CD4-positive, alpha-beta T cell treated with Interleukin-15 for 1 hour (primary cell): ENCODE measurements at regions not wholly inside any gene's neighbourhood (a gene's known extent, or its start where the extent isn't known, plus 50 kb on each side); places are given as distances from the start of the nearest gene placed in this dataset.

Experiments used
- DNase-seq: peaks from one replicate; pipeline ENCODE4 v3.0.0-alpha.2; 2020

GRCh38 chr6:149150801-149151398, 166.6 kb upstream of the TAB2 start:
- DNase-seq: no peak

DNA sequence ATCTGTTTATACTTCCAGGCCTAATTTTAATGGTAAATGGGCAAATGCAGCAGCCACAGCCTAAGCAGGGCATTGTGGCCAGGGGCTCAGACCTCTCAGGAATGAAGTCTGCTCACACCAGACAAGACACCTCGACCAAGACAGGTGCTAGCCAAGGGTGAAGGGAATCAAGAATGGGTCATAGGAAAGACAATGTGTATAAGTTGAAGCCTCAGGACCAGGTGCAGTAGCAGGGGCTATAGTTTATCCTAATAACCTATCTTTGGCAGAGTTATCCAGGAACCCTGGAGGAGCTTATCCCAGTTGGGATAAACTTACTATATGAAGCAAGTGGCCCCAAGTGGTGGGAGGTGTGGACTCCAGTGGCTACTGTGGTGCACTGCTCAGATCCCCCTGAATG, 165.0 kb upstream of the TAB2 start:
- no peak for DNase-seq

GRCh38 chr6:149153100-149153499, 164.4 kb upstream of the TAB2 start:
- DNase-seq: no peak

DNA sequence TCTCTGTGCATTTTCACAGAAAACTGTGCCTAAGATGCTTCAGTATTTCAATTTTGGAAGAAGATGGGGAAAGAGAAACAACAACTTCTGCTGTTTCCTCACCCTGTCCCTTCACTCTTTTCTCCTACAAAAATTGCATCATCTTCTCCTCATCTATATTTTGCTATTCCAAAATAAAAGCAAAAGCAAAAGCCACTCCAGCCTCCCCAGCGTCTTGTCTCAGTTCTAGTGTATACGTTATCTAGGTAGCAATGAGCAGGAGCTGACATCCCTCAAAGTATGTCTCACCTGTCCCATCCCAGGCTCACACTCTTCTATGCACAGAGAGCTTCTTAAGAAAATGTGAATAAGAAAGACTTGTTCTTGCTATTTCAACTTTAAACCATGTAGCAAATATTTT, 163.8 kb upstream of the TAB2 start:
- no peak for DNase-seq

DNA sequence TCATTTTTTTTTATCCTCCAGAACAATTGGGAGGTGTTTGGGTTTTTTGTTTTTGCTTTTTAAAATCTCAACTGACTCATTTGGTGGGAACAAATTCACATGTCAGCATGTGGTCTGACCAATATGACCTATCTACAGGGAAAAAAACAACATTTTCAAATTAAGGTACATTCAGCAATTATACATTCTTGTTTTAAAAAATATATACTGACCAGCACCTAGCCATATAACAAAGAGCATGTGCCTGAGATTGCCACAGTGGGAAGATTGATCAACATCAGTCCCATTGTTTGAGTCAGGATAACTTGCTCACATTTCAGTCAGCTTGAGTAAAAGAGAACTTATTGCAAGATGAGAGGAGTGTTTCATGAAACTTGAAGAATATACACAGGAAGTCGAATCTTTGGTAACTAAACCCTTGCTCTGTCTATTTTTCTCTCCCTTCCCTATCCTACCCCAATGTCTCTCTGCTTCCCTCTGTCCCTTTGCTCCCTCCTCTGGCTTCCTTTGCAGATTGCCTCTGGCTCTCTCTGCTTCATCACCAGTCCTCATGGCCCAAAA, 163.2 kb upstream of the TAB2 start:
- DNase-seq: no peak

DNA sequence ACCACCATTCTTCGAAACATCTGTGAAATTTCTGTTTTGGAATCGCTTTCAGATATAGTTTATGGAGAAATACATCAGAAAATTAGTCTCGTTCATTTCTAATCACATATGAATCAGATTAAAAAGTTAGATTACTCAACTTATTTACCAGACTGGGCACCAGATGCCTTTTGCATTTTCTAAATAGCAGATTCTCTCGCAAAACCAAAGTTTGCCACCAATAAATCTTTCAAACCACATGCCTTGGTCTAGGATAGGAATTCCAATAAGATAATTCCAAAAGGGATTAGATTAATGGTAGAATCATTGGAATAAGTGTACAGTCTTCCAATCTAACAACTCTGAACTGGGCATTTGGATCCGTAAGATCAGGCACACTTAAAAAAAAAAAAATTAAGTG, 160.4 kb upstream of the TAB2 start:
- DNase-seq: no peak

DNA sequence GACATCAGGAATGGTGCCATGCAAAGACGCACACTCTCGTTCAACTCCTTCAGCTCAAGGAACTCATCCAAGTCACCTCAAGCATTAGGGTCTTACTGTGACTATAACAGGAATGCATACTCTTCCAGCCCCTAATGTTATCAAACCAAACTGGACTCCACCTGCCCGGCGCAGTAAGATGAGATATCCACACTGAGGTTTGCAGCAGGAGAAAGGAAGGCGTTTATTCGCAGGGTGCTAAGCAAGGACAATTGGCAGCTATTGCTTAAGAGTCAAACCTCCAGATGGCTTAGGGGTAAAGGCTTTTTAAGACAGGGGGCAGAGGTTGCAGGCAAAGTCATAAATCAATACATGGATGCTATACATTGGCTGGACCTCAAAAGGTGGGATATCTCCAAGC, 159.4 kb upstream of the TAB2 start:
- DNase-seq: no peak

GRCh38 chr6:149160943-149161342, 156.6 kb upstream of the TAB2 start:
- no peak for DNase-seq

DNA sequence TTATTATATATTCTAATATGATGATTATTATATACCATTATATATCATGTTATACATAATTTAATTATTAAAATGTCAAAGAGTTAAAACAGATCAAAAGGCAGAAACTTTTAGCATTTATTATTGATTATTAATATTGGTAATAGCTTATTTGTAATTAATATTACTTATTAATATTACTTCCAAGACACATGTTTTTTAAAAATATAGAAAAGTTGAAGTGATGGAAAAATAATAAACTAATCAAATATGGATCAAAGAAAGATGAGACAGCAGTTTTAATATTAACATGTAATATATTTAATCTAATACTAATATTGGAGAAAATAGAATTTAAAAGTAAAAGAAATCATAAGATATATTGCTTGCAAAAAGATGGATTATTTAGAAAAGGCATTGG, 154.6 kb upstream of the TAB2 start:
- no peak for DNase-seq

DNA sequence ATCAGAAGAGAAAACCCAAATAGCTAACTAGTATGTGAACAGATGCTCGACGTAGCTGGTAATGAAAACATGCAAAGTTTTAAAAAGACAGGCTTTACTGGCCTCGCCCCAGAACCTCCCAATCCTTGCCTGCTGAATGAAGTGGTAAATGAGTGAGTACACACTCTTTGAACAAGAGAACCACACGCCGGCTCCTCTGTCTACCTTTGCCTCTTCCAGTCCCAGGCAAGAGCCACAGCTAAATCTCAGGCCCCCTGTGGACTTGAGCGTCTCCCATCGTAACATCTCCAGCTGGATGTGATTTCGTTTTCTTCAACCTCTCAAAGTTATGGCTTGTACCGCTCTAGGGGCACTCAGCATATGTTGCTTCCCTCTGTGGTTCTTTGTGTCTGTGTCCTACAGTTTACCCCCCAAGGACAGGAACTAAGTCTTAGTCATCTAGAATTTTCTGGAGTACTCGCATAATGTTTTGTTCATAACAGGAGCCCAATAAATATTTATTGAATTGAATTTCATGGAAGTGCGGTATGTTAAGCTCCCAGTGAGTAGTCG, 153.2 kb upstream of the TAB2 start:
- no peak for DNase-seq

- DNase-seq: no peak
These were observed 151.2 kb upstream of the TAB2 start for GRCh38 chr6:149166336-149166735.

DNA sequence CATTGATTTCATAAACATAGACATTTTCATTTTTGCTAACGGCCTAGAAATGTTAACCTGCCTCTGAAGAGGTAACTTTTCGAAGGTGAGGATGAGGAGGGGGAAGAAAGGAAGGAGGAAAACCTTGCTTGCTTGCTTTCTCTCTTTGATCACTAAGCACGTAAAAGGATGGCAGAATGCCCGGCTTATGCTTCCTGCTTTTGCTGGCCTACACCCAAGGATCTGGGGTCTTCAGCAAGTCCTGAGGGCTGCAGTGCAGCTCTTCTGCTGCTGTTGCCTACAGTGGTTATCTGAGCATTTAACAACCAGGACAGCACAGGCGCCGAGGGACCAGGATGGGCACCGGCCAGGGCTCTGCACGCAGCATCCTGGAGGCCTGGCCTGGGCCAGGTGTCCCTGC, 150.8 kb upstream of the TAB2 start:
- no peak for DNase-seq

- DNase-seq: no peak
These were observed 148.5 kb upstream of the TAB2 start for GRCh38 chr6:149168968-149169367.

DNA sequence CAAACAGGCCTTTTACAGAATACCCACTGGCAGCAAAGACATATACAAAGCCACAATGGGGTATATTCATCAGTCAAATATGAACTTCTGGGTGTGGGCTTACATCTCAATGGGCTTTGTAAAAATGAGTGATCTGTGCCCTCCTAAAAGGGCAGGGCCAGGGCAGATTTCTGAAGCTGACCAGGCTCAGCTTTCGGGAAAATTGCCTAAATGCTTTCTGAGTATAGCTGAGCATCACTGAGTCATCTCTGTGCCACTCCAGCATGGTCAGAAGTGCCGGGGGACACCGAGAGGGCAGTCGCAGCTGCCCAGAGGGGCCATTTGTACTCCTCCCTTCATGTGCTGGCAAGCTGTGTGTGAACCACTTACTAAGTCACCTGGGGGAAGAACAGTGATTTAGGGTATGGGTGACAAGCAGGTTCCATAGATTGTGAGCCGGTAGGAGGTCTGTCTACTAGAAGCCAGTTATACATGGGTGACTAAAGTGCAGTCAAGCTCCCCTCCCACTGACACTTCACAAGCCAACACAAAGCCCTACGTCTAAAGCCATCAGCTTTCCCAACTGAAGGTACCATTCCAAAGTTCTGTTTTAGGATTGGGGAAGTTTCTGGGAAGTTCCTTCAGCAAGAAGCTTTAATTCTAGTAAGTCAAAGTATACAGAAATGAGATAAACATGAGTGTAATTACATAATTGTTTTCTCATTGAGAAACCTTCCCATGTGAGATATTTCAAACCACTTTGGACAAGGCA, 147.6 kb upstream of the TAB2 start:
- DNase-seq: no peak

DNA sequence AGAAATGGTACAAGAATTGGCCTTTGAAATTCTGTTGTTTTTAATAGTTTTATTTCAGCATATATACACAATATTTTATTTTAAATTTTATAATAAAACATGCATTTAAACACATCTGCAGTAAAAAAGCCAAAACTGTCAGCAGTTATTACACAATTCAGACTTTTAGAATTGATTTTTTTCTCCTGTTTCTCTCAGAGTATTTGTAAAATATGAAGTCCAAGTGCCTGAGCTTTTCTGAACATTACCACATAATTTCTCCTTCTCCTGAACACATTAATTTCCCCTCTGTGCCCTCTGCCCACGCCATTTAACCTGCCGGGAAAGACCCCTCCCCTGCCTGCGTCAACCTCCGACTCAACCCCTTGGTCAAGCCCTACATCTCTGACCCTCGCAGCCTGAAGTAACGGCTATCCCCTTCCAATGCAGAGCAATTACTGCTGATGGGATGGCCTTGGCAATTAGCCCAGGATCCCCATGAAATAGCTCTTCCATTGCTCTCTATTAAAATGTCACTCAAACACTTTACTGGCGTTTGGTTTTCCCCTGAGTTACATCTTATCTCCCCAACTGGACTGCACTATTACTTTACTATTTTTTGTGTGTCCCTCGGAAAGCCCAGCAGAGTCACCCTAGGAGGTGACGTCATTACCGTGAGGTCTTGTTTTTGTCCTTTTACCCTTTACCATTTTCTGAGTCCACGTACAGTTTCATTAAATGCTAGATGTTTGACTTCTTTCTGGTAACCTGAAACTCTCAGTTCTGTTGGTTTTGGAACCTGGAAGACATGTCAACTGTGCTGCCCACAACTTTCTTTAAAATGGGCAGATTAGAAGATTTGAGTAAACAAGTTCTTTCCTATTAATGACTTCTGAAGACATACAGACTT, 146.7 kb upstream of the TAB2 start:
- no peak for DNase-seq

- DNase-seq: no peak
These were observed 144.3 kb upstream of the TAB2 start for GRCh38 chr6:149173222-149173621.

DNA sequence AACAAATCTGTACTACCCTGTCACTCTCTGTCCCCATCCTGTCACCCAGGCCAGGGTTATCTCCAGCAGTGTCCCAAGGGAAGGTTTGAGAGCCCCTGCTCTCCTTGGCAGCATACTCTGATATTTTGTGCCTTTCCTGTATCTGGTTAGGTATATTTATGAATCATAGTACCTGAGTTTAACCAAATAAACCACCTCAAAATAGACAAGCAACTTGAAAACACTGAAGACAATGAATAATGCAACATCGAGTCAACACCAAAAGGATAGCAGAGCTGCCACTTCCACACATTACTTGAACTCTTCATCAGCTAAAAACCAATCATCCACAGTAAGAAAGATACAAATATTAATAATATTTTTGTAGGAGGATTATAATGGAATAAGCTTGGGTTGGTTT, 142.6 kb upstream of the TAB2 start:
- no peak for DNase-seq

- DNase-seq: no peak
These were observed 140.4 kb upstream of the TAB2 start for GRCh38 chr6:149176971-149177667.

- no peak for DNase-seq
These were observed 138.1 kb upstream of the TAB2 start for GRCh38 chr6:149179431-149179830.

DNA sequence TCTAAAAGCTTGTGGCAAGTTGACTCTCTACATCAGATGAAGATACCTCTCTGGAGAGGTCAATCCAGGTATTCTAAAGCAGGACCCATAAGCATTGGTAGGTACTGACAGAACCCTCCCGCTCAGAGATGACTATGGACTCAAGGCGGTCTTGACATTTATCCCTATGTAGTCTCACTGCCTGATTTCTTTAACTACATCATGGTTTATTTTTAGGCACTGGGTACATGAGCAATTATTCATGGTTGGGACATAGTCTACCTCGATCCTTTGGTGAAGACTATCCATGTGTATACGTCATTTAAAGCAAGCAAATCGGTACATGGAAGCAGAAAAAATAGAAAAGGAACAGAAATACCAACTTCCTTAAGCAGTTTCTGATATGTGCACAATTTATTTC, 136.2 kb upstream of the TAB2 start:
- DNase-seq: no peak

GRCh38 chr6:149182262-149182661, 135.2 kb upstream of the TAB2 start:
- peak; percentile 19 for DNase-seq

- no peak for DNase-seq
These were observed 133.0 kb upstream of the TAB2 start for GRCh38 chr6:149184523-149184922.
